ENCODE measurements at regions not wholly inside any gene's neighbourhood (a gene's known extent, or its start where the extent isn't known, plus 50 kb on each side); places are given as distances from the start of the nearest gene placed in this dataset.
A peak's percentile ranks its signal among the peaks of the same experiment; 100 is the strongest.

DNA sequence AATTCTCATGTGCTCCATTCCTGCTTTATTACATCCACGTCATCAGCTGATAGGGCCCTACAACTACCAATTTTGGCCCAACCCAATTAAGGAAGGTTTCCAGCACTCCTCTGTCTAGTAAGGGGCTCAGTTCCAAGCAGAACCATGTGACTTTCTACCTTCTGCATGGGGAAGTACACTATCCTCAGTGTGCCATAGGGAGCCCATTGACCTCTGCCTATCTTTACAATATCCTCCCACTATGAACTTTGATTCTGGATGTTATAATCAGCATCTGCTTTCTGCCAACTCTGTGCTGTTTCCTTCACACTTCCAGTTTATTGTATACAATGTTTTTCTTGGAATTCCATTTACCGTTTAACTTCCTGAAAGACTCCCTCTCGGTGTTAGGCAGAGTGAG is 53.9 kb upstream of the GCFC2 start:
- intact Hi-C loops (cut with DNase I, micrococcal nuclease): no loop called here
- ATAC-seq (peak; percentile 95), DNase-seq (peak; percentile 5 to 36)

Data from left colon (tissue), 2 donors.